H1 (cell line): ENCODE measurements at regions not wholly inside any gene's neighbourhood (a gene's known extent, or its start where the extent isn't known, plus 50 kb on each side); places are given as distances from the start of the nearest gene placed in this dataset.

ENCODE experiments used
- CTCF ChIA-PET: fragments of 300-600 bp; sonication (Branson Sonifier 250); formaldehyde crosslinking; loops from one replicate; lab custom pipeline; 2021; ENCODE audit not compliant: partially characterized antibody; lab: Charles Lee
- POLR2A ChIA-PET: fragments of 300-600 bp; sonication (Branson Sonifier 250); formaldehyde crosslinking; loops from one replicate; lab custom pipeline; 2021; ENCODE audit warnings: inconsistent platforms; ENCODE audit not compliant: partially characterized antibody; lab: Charles Lee
- DNase-seq, 2 experiments: peaks; one replicate each; pipeline versions ENCODE4 v3.0.0 to v3.0.0-alpha.2; 2010 to 2022; ENCODE audit warnings: low spot score in 2 of 2, low read depth in 1 of 2, mixed read lengths in 1 of 2
- FAIRE-seq: peaks from 2 replicates; lab custom pipeline; 2011; peaks lifted over from hg19 to GRCh38; lab: Jason Lieb, UNC
- H2AFZ ChIP-seq: 2 replicates; pipeline ENCODE4 v1.8.1; 2012; ENCODE audit warnings: low read length, inconsistent platforms
- H2AK5ac ChIP-seq: 2 replicates; pipeline ENCODE4 v1.6.1; 2013; ENCODE audit warnings: low read depth, low read length
- H2BK120ac ChIP-seq: replicated peaks from 2 replicates; pipeline ENCODE3; 2013; ENCODE audit warnings: low read depth, low read length, inconsistent platforms
- H2BK12ac ChIP-seq: 2 replicates; pipeline ENCODE4 v1.6.1; 2013; ENCODE audit warnings: low read depth, low read length
- H2BK15ac ChIP-seq: 2 replicates; pipeline ENCODE4 v1.6.1; 2013; ENCODE audit warnings: low read length
- H2BK20ac ChIP-seq: 2 replicates; pipeline ENCODE4 v1.6.1; 2013; ENCODE audit warnings: low read length
- H2BK5ac ChIP-seq: 2 replicates; pipeline ENCODE4 v1.6.1; 2013; ENCODE audit warnings: low read depth, low read length
- H3K14ac ChIP-seq: 2 replicates; pipeline ENCODE4 v1.6.1; 2013; ENCODE audit warnings: inconsistent platforms; ENCODE audit not compliant: insufficient read length
- H3K18ac ChIP-seq: 2 replicates; pipeline ENCODE4 v1.6.1; 2013; ENCODE audit warnings: low read length; ENCODE audit errors: extremely low read depth
- H3K23ac ChIP-seq: 2 replicates; pipeline ENCODE4 v1.6.1; 2013; ENCODE audit warnings: inconsistent platforms; ENCODE audit not compliant: insufficient read length
- H3K23me2 ChIP-seq: 2 replicates; pipeline ENCODE4 v1.6.1; 2013; ENCODE audit warnings: low read depth, low read length
- H3K27ac ChIP-seq: 2 replicates; pipeline ENCODE4 v1.6.1; 2011; ENCODE audit warnings: low read depth, low read length, inconsistent platforms
- H3K27me3 ChIP-seq, 4 experiments: replicated peaks in 1 of 4; 1 replicate in 1 of 4; 2 replicates in 3 of 4; pipeline versions ENCODE4 v1.6.1 to v1.8.1; 2011 to 2013; ENCODE audit warnings: low read length in 3 of 4, mild to moderate bottlenecking in 3 of 4, inconsistent platforms in 2 of 4, mixed read lengths in 2 of 4, moderate library complexity in 1 of 4; ENCODE audit not compliant: control insufficient read depth in 3 of 4, insufficient read depth in 3 of 4; ENCODE audit errors: extremely low read depth in 1 of 4
- H3K36me3 ChIP-seq, 4 experiments: 2 replicates each; pipeline versions ENCODE4 v1.6.1 to v1.8.1; 2011 to 2013; ENCODE audit warnings: mild to moderate bottlenecking in 4 of 4, low read length in 3 of 4, moderate library complexity in 2 of 4, control low read depth in 1 of 4, inconsistent platforms in 1 of 4; ENCODE audit not compliant: insufficient read depth in 4 of 4, control insufficient read depth in 2 of 4
- H3K4ac ChIP-seq: replicated peaks from 2 replicates; pipeline ENCODE3; 2013; ENCODE audit warnings: low read length, low read depth, mixed read lengths, inconsistent platforms; ENCODE audit not compliant: insufficient read length
- H3K4me1 ChIP-seq, 4 experiments: replicated peaks in 1 of 4; 1 replicate in 1 of 4; 2 replicates in 3 of 4; pipeline versions ENCODE4 v1.6.1 to v1.8.1; 2011 to 2013; ENCODE audit warnings: low read length in 3 of 4, inconsistent platforms in 2 of 4, mixed read lengths in 1 of 4; ENCODE audit not compliant: insufficient read depth in 4 of 4, control insufficient read depth in 3 of 4
- H3K4me2 ChIP-seq, 2 experiments: 2 replicates each; pipeline versions ENCODE4 v1.6.1 to v1.8.1; 2011 to 2013; ENCODE audit warnings: low read depth in 2 of 2, low read length in 2 of 2, control low read depth in 1 of 2, inconsistent platforms in 1 of 2, mild to moderate bottlenecking in 1 of 2; ENCODE audit not compliant: insufficient read depth in 1 of 2
- H3K4me3 ChIP-seq, 4 experiments: fragments of 200-600, 300-600 bp in 1 of 4; sonication (generic), shearing (Covaris generic), sonication (Bioruptor Twin) in 1 of 4; 2 replicates each; pipeline versions ENCODE4 v1.5.1 to v1.8.1; 2011 to 2016; ENCODE audit warnings: low read length in 4 of 4, low read depth in 3 of 4, control low read depth in 2 of 4, inconsistent platforms in 2 of 4, mild to moderate bottlenecking in 2 of 4, mixed read lengths in 1 of 4, moderate library complexity in 1 of 4; ENCODE audit not compliant: insufficient read depth in 2 of 4; ENCODE audit errors: extremely low read depth in 1 of 4
- H3K56ac ChIP-seq: replicated peaks from 2 replicates; pipeline ENCODE3; 2013; ENCODE audit warnings: low read depth, mild to moderate bottlenecking, mixed read lengths, low read length, inconsistent platforms; ENCODE audit not compliant: insufficient read length
- H3K79me1 ChIP-seq: 2 replicates; pipeline ENCODE4 v1.6.1; 2013; ENCODE audit warnings: low read depth, low read length, control low read depth
- H3K79me2 ChIP-seq, 2 experiments: 2 replicates each; pipeline versions ENCODE4 v1.6.1 to v1.8.1; 2012 to 2013; ENCODE audit warnings: low read length in 2 of 2, mild to moderate bottlenecking in 2 of 2, inconsistent platforms in 1 of 2; ENCODE audit not compliant: insufficient read depth in 2 of 2, control insufficient read depth in 1 of 2
- H3K9ac ChIP-seq, 4 experiments: replicated peaks in 1 of 4; 1 replicate in 1 of 4; 2 replicates in 3 of 4; pipeline versions ENCODE4 v1.6.1 to v1.8.1; 2011 to 2013; ENCODE audit warnings: low read depth in 3 of 4, low read length in 3 of 4, control low read depth in 2 of 4, mild to moderate bottlenecking in 2 of 4, moderate library complexity in 2 of 4, inconsistent platforms in 1 of 4; ENCODE audit errors: extremely low read depth in 1 of 4
- H3K9me3 ChIP-seq, 2 experiments: 2 replicates each; pipeline versions ENCODE4 v1.6.1 to v1.8.1; 2012 to 2013; ENCODE audit warnings: mild to moderate bottlenecking in 2 of 2, moderate library complexity in 2 of 2, control low read depth in 1 of 2, inconsistent platforms in 1 of 2, low read depth in 1 of 2, low read length in 1 of 2, mixed read lengths in 1 of 2; ENCODE audit not compliant: insufficient read depth in 2 of 2
- H4K20me1 ChIP-seq, 2 experiments: replicated peaks in 1 of 2; 2 replicates each; pipeline versions ENCODE3 to v1.8.1; 2011 to 2013; ENCODE audit warnings: inconsistent platforms in 2 of 2, low read length in 2 of 2, mild to moderate bottlenecking in 1 of 2; ENCODE audit not compliant: insufficient read depth in 2 of 2, control insufficient read depth in 1 of 2
- H4K5ac ChIP-seq: 2 replicates; pipeline ENCODE4 v1.6.1; 2013; ENCODE audit warnings: low read length, low read depth, mixed read lengths, inconsistent platforms; ENCODE audit not compliant: insufficient read length
- H4K8ac ChIP-seq: 2 replicates; pipeline ENCODE4 v1.8.0; 2013; ENCODE audit warnings: mild to moderate bottlenecking, moderate library complexity, low read length, inconsistent platforms; ENCODE audit not compliant: insufficient read depth; ENCODE audit errors: extremely low read depth
- H4K91ac ChIP-seq: replicated peaks from 2 replicates; pipeline ENCODE3; 2013; ENCODE audit warnings: low read length, mixed read lengths, inconsistent platforms; ENCODE audit not compliant: insufficient read length
- CTBP2 ChIP-seq: IDR thresholded peaks from 2 replicates; pipeline ENCODE4 v1.7.0; 2011; ENCODE audit warnings: borderline replicate concordance, mild to moderate bottlenecking, moderate library complexity, mixed read lengths, low read length; ENCODE audit not compliant: insufficient read depth, insufficient read length
- GTF2F1 ChIP-seq: IDR thresholded peaks from 2 replicates; pipeline ENCODE4 v1.6.1; 2012; ENCODE audit warnings: low read depth, low read length, improper control_type of control experiment, borderline replicate concordance
- POLR2A ChIP-seq, 2 experiments: IDR thresholded peaks; 1 replicate in 1 of 2; 2 replicates in 1 of 2; pipeline ENCODE4 v1.6.1; 2011; ENCODE audit warnings: low read depth in 2 of 2, low read length in 2 of 2, mild to moderate bottlenecking in 2 of 2; ENCODE audit errors: control extremely low read depth in 1 of 2
- SIN3A ChIP-seq, 2 experiments: IDR thresholded peaks in 1 of 2; conservative IDR thresholded peaks in 1 of 2; 2 replicates each; pipeline ENCODE4 v1.6.1; 2011 to 2012; ENCODE audit warnings: low read length in 2 of 2, improper control_type of control experiment in 1 of 2, low read depth in 1 of 2, mild to moderate bottlenecking in 1 of 2

GRCh38 chr3:10651506-10651905 lies 146.1 kb upstream of the ATP2B2 start:
- H3K14ac ChIP-seq: no peak overlapping the region
- no peak overlapping the region for H3K56ac ChIP-seq
- H3K79me1 ChIP-seq: no peaks in the 10 kb centered on the region
- H3K36me3 ChIP-seq: no peaks in the 10 kb centered on the region
- POLR2A ChIA-PET: no interaction called here
- no peaks in the 10 kb centered on the region; a peak in 2 of 7 replicates for H3K27me3 ChIP-seq
- TF ChIP-seq CTBP2: no peak
- no peak for TF ChIP-seq SIN3A (conservative IDR thresholded peaks at IDR 0.05 in 1 of 2, IDR thresholded peaks at IDR 0.05 in 1 of 2; ENCODE audit: low read depth in 1 of 2, low read length in 2 of 2)
- TF ChIP-seq GTF2F1: no peak
- TF ChIP-seq POLR2A (IDR thresholded peaks at IDR 0.05; ENCODE audit: control extremely low read depth in 1 of 2, low read depth in 2 of 2, low read length in 2 of 2): no peak
- TF ChIP-seq, all 59 proteins: peak for 0
- no peak overlapping the region for H4K91ac ChIP-seq
- no peak overlapping the region for H2BK20ac ChIP-seq
- no peak overlapping the region for H3K4me3 ChIP-seq
- no peak overlapping the region for H2AK5ac ChIP-seq
- H3K9ac ChIP-seq: no peak overlapping the region
- DNase-seq (no peak), FAIRE-seq (no peak)
- no peaks in the 10 kb centered on the region for H3K79me2 ChIP-seq
- H3K23ac ChIP-seq: no peak overlapping the region
- no peak overlapping the region for H4K8ac ChIP-seq
- no peaks in the 10 kb centered on the region for H4K20me1 ChIP-seq
- H3K27ac ChIP-seq: no peak overlapping the region
- H3K4me1 ChIP-seq: no peaks in the 10 kb centered on the region
- no peak overlapping the region for H3K4me2 ChIP-seq
- no peak overlapping the region for H2BK5ac ChIP-seq
- CTCF ChIA-PET: interaction anchor here (1.1 to 1.3 kb wide), 2 partner anchors 13 to 20 kb away, joined by 3 to 4 read pairs; no protein-coding TSS in a partner anchor
- no peaks in the 10 kb centered on the region for H3K9me3 ChIP-seq
- no peak overlapping the region for H2AFZ ChIP-seq
- H3K18ac ChIP-seq: no peak overlapping the region
- no peak overlapping the region for H3K4ac ChIP-seq
- peaks cover 4% of the 10 kb centered on the region; the same call in 1 of the 2 replicates for H3K23me2 ChIP-seq
- H2BK120ac ChIP-seq: no peak overlapping the region
- H4K5ac ChIP-seq: no peak overlapping the region
- H2BK15ac ChIP-seq: no peak overlapping the region
- H2BK12ac ChIP-seq: no peak overlapping the region
